ENCODE measurements at regions not wholly inside any gene's neighbourhood (a gene's known extent, or its start where the extent isn't known, plus 50 kb on each side); places are given as distances from the start of the nearest gene placed in this dataset.

GRCh38 chr12:97714107-97714563 is 251.5 kb downstream of the RMST start:
- Histone ChIP-seq H3K9ac (ENCODE audit: insufficient read depth in 1 of 2, low read depth in 2 of 2, low read length in 2 of 2) (no peak overlapping the region), H3K27ac (ENCODE audit: extremely low read depth, low read depth, low read length) (no peak overlapping the region), H4K20me1 (replicated peaks; ENCODE audit: control insufficient read depth, insufficient read depth, low read length) (no peaks in the 10 kb centered on the region), H3K4me3 (no peak overlapping the region), H3K4me1 (replicated peaks in 1 of 2; ENCODE audit: control insufficient read depth in 2 of 2, insufficient read depth in 2 of 2, low read length in 2 of 2) (no peaks in the 10 kb centered on the region), H2AFZ (ENCODE audit: low read depth, low read length) (no peak overlapping the region), H3K9me1 (ENCODE audit: control insufficient read depth, insufficient read depth, low read length) (no peaks in the 10 kb centered on the region), H3K36me3 (ENCODE audit: control insufficient read depth, insufficient read depth, low read length) (no peaks in the 10 kb centered on the region), H3K9me3 (replicated peaks; ENCODE audit: control insufficient read depth, insufficient read depth, low read depth, low read length) (no peaks in the 10 kb centered on the region), H3K79me2 (ENCODE audit: control insufficient read depth, insufficient read depth, low read length) (no peaks in the 10 kb centered on the region), H3K4me2 (ENCODE audit: insufficient read depth, low read length) (no peak overlapping the region), H3K27me3 (ENCODE audit: control insufficient read depth in 2 of 2, insufficient read depth in 2 of 2, low read length in 2 of 2) (no peaks in the 10 kb centered on the region)
- ChIA-PET CTCF (ENCODE audit: low intra/inter-chr PET ratio) (no interaction called here), POLR2A (no interaction called here)
- FAIRE-seq (no peak), ATAC-seq (no peak), DNase-seq (ENCODE audit: extremely low read depth in 1 of 4, low spot score in 3 of 4) (no peak)
- 0% methylated on average over 4 of the region's 4 CpGs for WGBS (ENCODE audit: insufficient coverage, low coverage, missing lambda C conversion rate)
- intact Hi-C loops (cut with micrococcal nuclease), result no loop called here
- BruUV-seq (replicated peaks), result no TSS peak
- in situ Hi-C loops (cut with MboI), result no loop called here
- TF ChIP-seq KDM1A (IDR thresholded peaks at IDR 0.05) (no peak), NCOA2 (IDR thresholded peaks at IDR 0.05; ENCODE audit: partially characterized antibody in 2 of 2) (no peak), BRF1 (IDR thresholded peaks at IDR 0.05; ENCODE audit: borderline replicate concordance, extremely low read depth, insufficient read length) (no peak), NEUROD1 (IDR thresholded peaks at IDR 0.05; ENCODE audit: borderline replicate concordance, low read depth, low read length, partially characterized antibody) (no peak), BRD9 (IDR thresholded peaks at IDR 0.05; ENCODE audit: low read depth, partially characterized antibody) (no peak), ZNF764 (CRISPR knock-in tag; IDR thresholded peaks at IDR 0.05; ENCODE audit: low read depth) (no peak), THRA (IDR thresholded peaks at IDR 0.05) (no peak), ZNF668 (CRISPR knock-in tag; IDR thresholded peaks at IDR 0.05) (no peak), ZBTB11 (CRISPR knock-in tag; IDR thresholded peaks at IDR 0.05) (no peak)

Measured in K562 (cell line).